ENCODE measurements at regions not wholly inside any gene's neighbourhood (a gene's known extent, or its start where the extent isn't known, plus 50 kb on each side); places are given as distances from the start of the nearest gene placed in this dataset.
A peak's percentile ranks its signal among the peaks of the same experiment; 100 is the strongest.

DNA sequence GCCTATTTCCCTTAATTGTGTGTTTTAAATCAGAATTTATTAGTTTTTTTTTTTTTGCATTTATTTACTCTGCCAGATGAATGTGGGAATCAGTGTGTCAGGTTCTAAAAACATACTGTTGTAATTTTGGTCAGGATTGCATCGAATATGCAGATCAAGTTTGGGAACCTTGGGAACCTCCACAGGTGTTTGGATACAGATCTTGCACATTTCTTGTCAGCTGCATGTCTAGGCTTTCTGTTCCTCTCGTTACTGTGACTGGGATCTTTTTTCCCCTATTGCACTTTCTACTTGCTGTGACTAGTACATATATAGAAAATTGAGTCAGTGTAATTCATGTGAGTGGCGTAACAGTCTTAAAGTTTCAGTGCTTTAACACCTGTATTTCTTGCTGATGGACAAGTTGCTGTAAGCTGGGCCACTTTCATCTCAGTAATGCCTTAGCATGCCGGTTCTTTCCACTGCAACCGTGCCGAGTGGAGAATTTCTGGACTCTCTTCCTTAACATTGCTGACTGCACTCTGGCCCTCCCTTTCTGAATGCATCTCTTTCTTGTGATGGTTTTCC is 112.5 kb downstream of the TENT4A start:
- Histone ChIP-seq H3K9ac (replicated peaks in 1 of 4; ENCODE audit: extremely low read depth in 1 of 4, low read depth in 3 of 4, low read length in 3 of 4) (no peak overlapping the region), H2BK120ac (replicated peaks; ENCODE audit: low read depth, low read length) (no peak overlapping the region), H3K23ac (ENCODE audit: insufficient read length) (no peak overlapping the region), H3K27ac (ENCODE audit: low read depth, low read length) (no peak overlapping the region), H3K4me1 (replicated peaks in 1 of 4; ENCODE audit: control insufficient read depth in 3 of 4, insufficient read depth in 4 of 4, low read length in 3 of 4) (no peaks in the 10 kb centered on the region; a peak in 1 of 7 replicates), H3K4me2 (ENCODE audit: insufficient read depth in 1 of 2, low read depth in 2 of 2, low read length in 2 of 2) (no peak overlapping the region), H2BK5ac (ENCODE audit: low read depth, low read length) (no peak overlapping the region), H4K8ac (ENCODE audit: extremely low read depth, insufficient read depth, low read length) (no peak overlapping the region), H3K79me2 (ENCODE audit: control insufficient read depth in 1 of 2, insufficient read depth in 2 of 2, low read length in 2 of 2) (no peaks in the 10 kb centered on the region), H2AFZ (ENCODE audit: low read length) (no peak overlapping the region), H3K9me3 (ENCODE audit: insufficient read depth in 2 of 2, low read depth in 1 of 2, low read length in 1 of 2) (peaks cover 4 to 5% of the 10 kb centered on the region in 2 experiments; a peak in 3 of 4 replicates), H2BK12ac (ENCODE audit: low read depth, low read length) (no peak overlapping the region), H3K4me3 (ENCODE audit: extremely low read depth in 1 of 4, insufficient read depth in 2 of 4, low read depth in 3 of 4, low read length in 4 of 4) (no peak overlapping the region), H4K5ac (ENCODE audit: insufficient read length, low read depth, low read length) (no peak overlapping the region), H3K79me1 (ENCODE audit: low read depth, low read length) (no peaks in the 10 kb centered on the region), H4K20me1 (replicated peaks in 1 of 2; ENCODE audit: control insufficient read depth in 1 of 2, insufficient read depth in 2 of 2, low read length in 2 of 2) (peaks cover 0 to 3% of the 10 kb centered on the region in 2 experiments), H2BK20ac (ENCODE audit: low read length) (no peak overlapping the region), H2BK15ac (ENCODE audit: low read length) (no peak overlapping the region), H3K36me3 (ENCODE audit: control insufficient read depth in 2 of 4, insufficient read depth in 4 of 4, low read length in 3 of 4) (no peaks in the 10 kb centered on the region; a peak in 1 of 8 replicates), H3K14ac (ENCODE audit: insufficient read length) (no peak overlapping the region), H3K23me2 (ENCODE audit: low read depth, low read length) (peaks cover 2% of the 10 kb centered on the region; the same call in 1 of the 2 replicates), H4K91ac (replicated peaks; ENCODE audit: insufficient read length, low read length) (no peak overlapping the region), H3K56ac (replicated peaks; ENCODE audit: insufficient read length, low read depth, low read length) (no peak overlapping the region), H3K27me3 (replicated peaks in 1 of 4; ENCODE audit: control insufficient read depth in 3 of 4, extremely low read depth in 1 of 4, insufficient read depth in 3 of 4, low read length in 3 of 4) (peaks cover 0 to under 1% (median 0%) of the 10 kb centered on the region in 4 experiments; a peak in 1 of 7 replicates), H3K4ac (replicated peaks; ENCODE audit: insufficient read length, low read depth, low read length) (no peak overlapping the region), H2AK5ac (ENCODE audit: low read depth, low read length) (no peak overlapping the region), H3K18ac (ENCODE audit: extremely low read depth, low read length) (no peak overlapping the region)
- 95% methylated on average over 6 of the region's 6 CpGs; no CpG with 5 or more reads in 1 of the 2 experiments for WGBS, 2 experiments (ENCODE audit: extremely low coverage in 1 of 2, insufficient coverage in 1 of 2, insufficient read length in 1 of 2, insufficient replicate concordance in 2 of 2, low coverage in 1 of 2, low lambda C conversion rate in 2 of 2, missing lambda C conversion rate in 1 of 2)
- DNase-seq (ENCODE audit: low read depth in 1 of 2, low spot score in 2 of 2) (peak in 1 of 2 experiments; percentile 13), FAIRE-seq (no peak)
- ChIA-PET CTCF (ENCODE audit: partially characterized antibody) (interaction anchor here (1.1 to 1.3 kb wide), 2 partner anchors 57 to 253 kb away, joined by 3 to 4 read pairs; no protein-coding TSS in a partner anchor), POLR2A (ENCODE audit: partially characterized antibody) (interaction anchor here (0.7 kb wide), 1 partner anchor 136 kb away, joined by 3 read pairs; no protein-coding TSS in a partner anchor)
- TF ChIP-seq RBBP5 (IDR thresholded peaks at IDR 0.05; ENCODE audit: borderline replicate concordance, low read depth, low read length) (no peak), KDM1A (IDR thresholded peaks at IDR 0.05; ENCODE audit: borderline replicate concordance, low read length) (no peak), CREB1 (IDR thresholded peaks at IDR 0.05) (no peak), SAP30 (IDR thresholded peaks at IDR 0.05; ENCODE audit: insufficient read depth, insufficient replicate concordance, low read length) (no peak), SIRT6 (IDR thresholded peaks at IDR 0.05; ENCODE audit: low read length) (no peak), ZNF274 (IDR thresholded peaks at IDR 0.05; ENCODE audit: borderline replicate concordance, extremely low read depth, low read length) (no peak), POLR2A (IDR thresholded peaks at IDR 0.05; ENCODE audit: control extremely low read depth in 1 of 2, low read depth in 2 of 2, low read length in 2 of 2) (no peak), CBX8 (IDR thresholded peaks at IDR 0.05; ENCODE audit: borderline replicate concordance, low read depth, low read length) (no peak)
- TF ChIP-seq, protein P1, sequence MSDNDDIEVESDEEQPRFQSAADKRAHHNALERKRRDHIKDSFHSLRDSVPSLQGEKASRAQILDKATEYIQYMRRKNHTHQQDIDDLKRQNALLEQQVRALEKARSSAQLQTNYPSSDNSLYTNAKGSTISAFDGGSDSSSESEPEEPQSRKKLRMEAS (IDR thresholded peaks at IDR 0.05) = no peak
- TF ChIP-seq, protein P2, sequence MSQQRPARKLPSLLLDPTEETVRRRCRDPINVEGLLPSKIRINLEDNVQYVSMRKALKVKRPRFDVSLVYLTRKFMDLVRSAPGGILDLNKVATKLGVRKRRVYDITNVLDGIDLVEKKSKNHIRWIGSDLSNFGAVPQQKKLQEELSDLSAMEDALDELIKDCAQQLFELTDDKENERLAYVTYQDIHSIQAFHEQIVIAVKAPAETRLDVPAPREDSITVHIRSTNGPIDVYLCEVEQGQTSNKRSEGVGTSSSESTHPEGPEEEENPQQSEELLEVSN (IDR thresholded peaks at IDR 0.05) = no peak

Measured in H1 (cell line).